ENCODE measurements at regions not wholly inside any gene's neighbourhood (a gene's known extent, or its start where the extent isn't known, plus 50 kb on each side); places are given as distances from the start of the nearest gene placed in this dataset.

DNA sequence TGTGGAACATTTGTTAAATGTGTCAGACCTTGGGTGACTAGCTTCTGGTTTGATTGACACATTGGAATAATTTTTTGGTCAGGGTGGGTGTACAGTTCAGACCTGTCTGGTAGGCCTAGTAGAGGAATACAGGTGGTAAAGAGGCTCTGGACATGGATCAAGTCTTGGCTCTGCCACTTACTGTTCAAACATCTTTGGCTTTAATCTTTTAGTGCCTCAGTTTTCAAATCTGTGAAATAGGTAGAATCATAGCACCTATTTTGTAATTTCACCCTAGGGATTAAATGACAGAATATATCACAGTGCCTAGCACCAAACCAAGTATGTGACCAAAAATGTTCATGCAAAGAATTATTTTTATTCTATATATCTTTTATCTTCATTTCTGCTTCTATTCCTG, 340.4 kb downstream of the RPS6KC1 start:
- no peak overlapping the region for H3K27ac ChIP-seq
- H3K36me3 ChIP-seq: no peaks in the 10 kb centered on the region
- no peak for DNase-seq (ENCODE audit: extremely low spot score in 2 of 2)
- H3K9me3 ChIP-seq: no peaks in the 10 kb centered on the region
- H3K4me1 ChIP-seq: no peaks in the 10 kb centered on the region
- no peaks in the 10 kb centered on the region for H3K27me3 ChIP-seq
- intact Hi-C loops (cut with DNase I): no loop called here
- TF ChIP-seq POLR2A (IDR thresholded peaks at IDR 0.05): no peak
- no peak for TF ChIP-seq POLR2AphosphoS5 (IDR thresholded peaks at IDR 0.05; ENCODE audit: insufficient read depth in 1 of 2, low read depth in 1 of 2)
- TF ChIP-seq, protein P1, sequence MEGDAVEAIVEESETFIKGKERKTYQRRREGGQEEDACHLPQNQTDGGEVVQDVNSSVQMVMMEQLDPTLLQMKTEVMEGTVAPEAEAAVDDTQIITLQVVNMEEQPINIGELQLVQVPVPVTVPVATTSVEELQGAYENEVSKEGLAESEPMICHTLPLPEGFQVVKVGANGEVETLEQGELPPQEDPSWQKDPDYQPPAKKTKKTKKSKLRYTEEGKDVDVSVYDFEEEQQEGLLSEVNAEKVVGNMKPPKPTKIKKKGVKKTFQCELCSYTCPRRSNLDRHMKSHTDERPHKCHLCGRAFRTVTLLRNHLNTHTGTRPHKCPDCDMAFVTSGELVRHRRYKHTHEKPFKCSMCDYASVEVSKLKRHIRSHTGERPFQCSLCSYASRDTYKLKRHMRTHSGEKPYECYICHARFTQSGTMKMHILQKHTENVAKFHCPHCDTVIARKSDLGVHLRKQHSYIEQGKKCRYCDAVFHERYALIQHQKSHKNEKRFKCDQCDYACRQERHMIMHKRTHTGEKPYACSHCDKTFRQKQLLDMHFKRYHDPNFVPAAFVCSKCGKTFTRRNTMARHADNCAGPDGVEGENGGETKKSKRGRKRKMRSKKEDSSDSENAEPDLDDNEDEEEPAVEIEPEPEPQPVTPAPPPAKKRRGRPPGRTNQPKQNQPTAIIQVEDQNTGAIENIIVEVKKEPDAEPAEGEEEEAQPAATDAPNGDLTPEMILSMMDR (IDR thresholded peaks at IDR 0.05): no peak
- H3K4me3 ChIP-seq: no peak overlapping the region

DNA sequence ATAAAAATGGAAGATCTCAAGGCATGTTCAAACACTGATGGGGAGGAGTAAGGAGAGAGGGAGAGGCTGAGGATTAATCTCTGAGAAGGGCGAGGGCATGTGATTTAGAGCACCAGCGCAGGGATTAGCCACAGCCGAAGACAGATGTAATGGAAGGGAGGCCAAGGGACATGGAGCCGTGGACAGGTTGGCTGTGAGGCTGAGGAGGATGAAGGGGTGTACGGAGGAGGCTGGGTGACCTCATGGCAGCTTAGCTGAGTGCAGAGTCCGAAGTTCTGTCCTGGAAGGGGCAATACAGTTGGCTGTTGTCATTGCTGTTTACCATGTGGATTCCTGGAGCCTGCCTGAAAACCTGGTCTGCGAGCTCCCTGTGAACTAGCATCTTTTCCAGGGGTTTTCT, 342.8 kb downstream of the RPS6KC1 start:
- intact Hi-C loops (cut with DNase I): no loop called here
- no peaks in the 10 kb centered on the region for H3K9me3 ChIP-seq
- H3K27me3 ChIP-seq: no peaks in the 10 kb centered on the region
- no peak for DNase-seq (ENCODE audit: extremely low spot score in 2 of 2)
- H3K27ac ChIP-seq: no peak overlapping the region
- no peak for TF ChIP-seq POLR2AphosphoS5 (IDR thresholded peaks at IDR 0.05; ENCODE audit: insufficient read depth in 1 of 2, low read depth in 1 of 2)
- TF ChIP-seq, protein P1 (IDR thresholded peaks at IDR 0.05): no peak
- no peak for TF ChIP-seq POLR2A (IDR thresholded peaks at IDR 0.05)
- no peaks in the 10 kb centered on the region for H3K36me3 ChIP-seq
- H3K4me1 ChIP-seq: no peaks in the 10 kb centered on the region
- no peak overlapping the region for H3K4me3 ChIP-seq

DNA sequence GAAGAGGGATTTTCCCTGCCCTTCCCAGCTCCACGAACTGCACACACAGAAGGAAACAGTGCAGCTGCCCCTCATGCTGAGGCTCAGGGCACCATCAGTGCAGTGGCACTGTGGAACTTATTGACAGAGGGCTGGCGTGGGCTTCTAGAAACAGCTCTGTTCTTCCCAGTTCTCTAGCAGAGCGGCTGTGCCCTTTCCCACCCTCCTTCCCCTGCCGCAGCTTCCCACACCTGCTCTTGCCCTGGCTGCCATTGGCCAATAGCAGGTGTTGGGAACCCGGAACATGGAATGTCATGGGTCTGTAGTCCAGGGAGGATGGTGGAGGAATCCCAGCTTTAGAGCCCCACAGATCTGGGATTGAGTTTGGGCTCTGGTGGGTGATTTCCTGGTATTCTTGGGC, 343.8 kb downstream of the RPS6KC1 start:
- no peak for DNase-seq (ENCODE audit: extremely low spot score in 2 of 2)
- Histone ChIP-seq H3K4me3 (no peak overlapping the region), H3K27me3 (no peaks in the 10 kb centered on the region), H3K9me3 (no peaks in the 10 kb centered on the region), H3K4me1 (no peaks in the 10 kb centered on the region), H3K27ac (no peak overlapping the region), H3K36me3 (no peaks in the 10 kb centered on the region)
- intact Hi-C loops (cut with DNase I): no loop called here
- TF ChIP-seq POLR2A (IDR thresholded peaks at IDR 0.05) (no peak), POLR2AphosphoS5 (IDR thresholded peaks at IDR 0.05; ENCODE audit: insufficient read depth in 1 of 2, low read depth in 1 of 2) (no peak)
- TF ChIP-seq, protein P1 (IDR thresholded peaks at IDR 0.05): no peak

DNA sequence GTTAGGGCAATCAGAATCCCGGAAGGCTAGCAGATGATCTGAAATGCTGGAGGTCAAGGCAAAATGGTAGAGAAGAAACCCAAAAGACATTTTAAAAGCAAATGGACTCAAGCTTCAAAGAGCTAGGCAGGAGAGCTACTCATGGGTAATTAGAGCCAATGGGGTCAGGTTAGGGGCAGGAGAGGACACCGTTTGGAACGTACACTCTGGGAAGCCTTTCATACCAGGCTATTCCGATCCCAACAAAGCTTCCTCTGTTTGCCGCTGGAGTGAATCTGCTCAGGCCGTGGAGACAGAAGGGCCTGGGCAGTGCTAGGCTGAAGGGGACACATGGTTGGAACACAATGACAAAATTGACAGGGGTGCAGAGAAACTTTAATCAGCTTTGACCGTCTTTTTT, 346.6 kb downstream of the RPS6KC1 start:
- Histone ChIP-seq H3K4me3 (no peak overlapping the region), H3K4me1 (no peaks in the 10 kb centered on the region), H3K27ac (no peak overlapping the region), H3K36me3 (no peaks in the 10 kb centered on the region), H3K9me3 (no peaks in the 10 kb centered on the region), H3K27me3 (no peaks in the 10 kb centered on the region)
- DNase-seq (ENCODE audit: extremely low spot score in 2 of 2): no peak
- no peak for TF ChIP-seq POLR2AphosphoS5 (IDR thresholded peaks at IDR 0.05; ENCODE audit: insufficient read depth in 1 of 2, low read depth in 1 of 2)
- intact Hi-C loops (cut with DNase I): no loop called here

DNA sequence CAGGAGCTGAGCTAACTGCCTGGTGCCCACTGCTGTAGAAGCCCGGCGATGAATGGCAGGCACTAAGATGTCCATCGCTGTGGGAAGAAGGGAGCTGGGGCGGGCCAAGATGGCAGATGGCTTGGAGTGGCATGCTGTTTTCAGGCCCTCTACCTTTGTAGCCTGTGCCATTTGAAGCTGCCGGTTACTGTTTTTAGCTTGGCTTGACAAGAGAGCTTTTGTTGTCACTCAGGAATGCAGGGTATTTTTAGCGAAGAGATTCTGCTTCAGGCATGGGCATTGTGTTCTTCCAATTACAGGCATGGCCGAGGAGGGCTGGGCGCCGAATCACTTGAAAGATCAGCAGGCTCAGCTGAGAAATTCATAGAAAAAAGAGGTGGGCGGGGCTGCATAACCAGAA, 348.7 kb downstream of the RPS6KC1 start:
- intact Hi-C loops (cut with DNase I): no loop called here
- TF ChIP-seq POLR2AphosphoS5 (IDR thresholded peaks at IDR 0.05; ENCODE audit: insufficient read depth in 1 of 2, low read depth in 1 of 2) (no peak), POLR2A (IDR thresholded peaks at IDR 0.05) (no peak)
- TF ChIP-seq, protein P1 (IDR thresholded peaks at IDR 0.05): no peak
- Histone ChIP-seq H3K4me3 (no peak overlapping the region), H3K4me1 (no peaks in the 10 kb centered on the region), H3K27ac (no peak overlapping the region), H3K36me3 (no peaks in the 10 kb centered on the region), H3K9me3 (no peaks in the 10 kb centered on the region), H3K27me3 (no peaks in the 10 kb centered on the region)
- DNase-seq (ENCODE audit: extremely low spot score in 2 of 2): no peak

DNA sequence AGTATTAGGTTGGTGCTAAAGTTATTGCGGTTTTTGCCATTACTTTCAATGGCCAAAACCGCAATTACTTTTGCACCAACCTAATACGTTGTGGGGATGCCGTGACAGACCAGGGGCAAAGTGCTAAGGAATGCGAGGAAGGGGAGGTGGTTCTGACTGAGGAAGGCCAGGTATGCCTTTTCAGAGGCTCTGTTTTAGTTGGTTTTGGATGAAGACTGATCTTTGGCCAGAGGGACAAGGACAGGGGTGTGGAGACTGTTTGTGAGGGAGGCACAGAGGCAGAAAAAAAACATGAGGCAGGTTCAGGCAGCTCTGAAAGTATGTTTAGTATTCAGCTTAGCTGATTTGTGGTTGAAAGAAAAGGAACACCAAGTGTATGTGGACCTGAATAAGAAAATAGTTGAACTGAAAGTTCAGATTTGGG, 358.2 kb downstream of the RPS6KC1 start:
- Histone ChIP-seq H3K4me3 (no peak overlapping the region), H3K9me3 (no peaks in the 10 kb centered on the region), H3K36me3 (no peaks in the 10 kb centered on the region), H3K27ac (no peak overlapping the region), H3K4me1 (no peaks in the 10 kb centered on the region), H3K27me3 (no peaks in the 10 kb centered on the region)
- DNase-seq (ENCODE audit: extremely low spot score in 2 of 2): no peak
- TF ChIP-seq POLR2A (IDR thresholded peaks at IDR 0.05) (no peak), POLR2AphosphoS5 (IDR thresholded peaks at IDR 0.05; ENCODE audit: insufficient read depth in 1 of 2, low read depth in 1 of 2) (no peak)
- TF ChIP-seq, protein P1 (IDR thresholded peaks at IDR 0.05): no peak
- intact Hi-C loops (cut with DNase I): no loop called here
